ENCODE measurements at regions not wholly inside any gene's neighbourhood (a gene's known extent, or its start where the extent isn't known, plus 50 kb on each side); places are given as distances from the start of the nearest gene placed in this dataset.
"Not testable (repeated sequence)": the region's sequence is repeated elsewhere in the genome, so short reads cannot be mapped to it uniquely, and the experiment has no call there.

DNA sequence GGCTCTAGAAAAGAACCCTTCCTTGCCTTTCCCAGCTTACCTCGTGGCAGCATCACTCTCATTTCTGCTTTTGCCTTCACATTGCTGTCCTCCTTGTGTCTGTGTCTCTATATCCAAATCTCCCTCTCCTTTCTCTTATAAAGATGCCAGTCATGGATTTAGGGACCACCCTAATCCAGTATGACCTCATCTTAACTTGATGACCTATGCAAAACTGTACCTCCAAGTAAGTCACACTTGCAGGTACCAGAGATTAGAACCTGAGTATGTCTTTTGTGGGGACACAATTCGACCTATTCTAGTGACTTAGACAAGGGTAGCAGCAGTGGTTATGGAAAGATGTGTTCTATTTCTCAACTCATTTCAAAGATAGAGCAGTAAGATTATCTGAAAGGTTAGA lies 160.1 kb downstream of the HMHB1 start:
- no peaks in the 10 kb centered on the region for H3K36me3 ChIP-seq (ENCODE audit: control insufficient read depth, insufficient read depth, low read length)
- TF ChIP-seq, protein P1, sequence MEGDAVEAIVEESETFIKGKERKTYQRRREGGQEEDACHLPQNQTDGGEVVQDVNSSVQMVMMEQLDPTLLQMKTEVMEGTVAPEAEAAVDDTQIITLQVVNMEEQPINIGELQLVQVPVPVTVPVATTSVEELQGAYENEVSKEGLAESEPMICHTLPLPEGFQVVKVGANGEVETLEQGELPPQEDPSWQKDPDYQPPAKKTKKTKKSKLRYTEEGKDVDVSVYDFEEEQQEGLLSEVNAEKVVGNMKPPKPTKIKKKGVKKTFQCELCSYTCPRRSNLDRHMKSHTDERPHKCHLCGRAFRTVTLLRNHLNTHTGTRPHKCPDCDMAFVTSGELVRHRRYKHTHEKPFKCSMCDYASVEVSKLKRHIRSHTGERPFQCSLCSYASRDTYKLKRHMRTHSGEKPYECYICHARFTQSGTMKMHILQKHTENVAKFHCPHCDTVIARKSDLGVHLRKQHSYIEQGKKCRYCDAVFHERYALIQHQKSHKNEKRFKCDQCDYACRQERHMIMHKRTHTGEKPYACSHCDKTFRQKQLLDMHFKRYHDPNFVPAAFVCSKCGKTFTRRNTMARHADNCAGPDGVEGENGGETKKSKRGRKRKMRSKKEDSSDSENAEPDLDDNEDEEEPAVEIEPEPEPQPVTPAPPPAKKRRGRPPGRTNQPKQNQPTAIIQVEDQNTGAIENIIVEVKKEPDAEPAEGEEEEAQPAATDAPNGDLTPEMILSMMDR (IDR thresholded peaks at IDR 0.05; ENCODE audit: insufficient read depth, low read length, severe bottlenecking): no peak
- FAIRE-seq (no peak), DNase-seq (ENCODE audit: low read depth) (no peak)
- H3K27me3 ChIP-seq (ENCODE audit: control insufficient read depth, insufficient read depth, low read length): no peaks in the 10 kb centered on the region
- no peak overlapping the region for H3K4me3 ChIP-seq (ENCODE audit: low read depth, low read length)

DNA sequence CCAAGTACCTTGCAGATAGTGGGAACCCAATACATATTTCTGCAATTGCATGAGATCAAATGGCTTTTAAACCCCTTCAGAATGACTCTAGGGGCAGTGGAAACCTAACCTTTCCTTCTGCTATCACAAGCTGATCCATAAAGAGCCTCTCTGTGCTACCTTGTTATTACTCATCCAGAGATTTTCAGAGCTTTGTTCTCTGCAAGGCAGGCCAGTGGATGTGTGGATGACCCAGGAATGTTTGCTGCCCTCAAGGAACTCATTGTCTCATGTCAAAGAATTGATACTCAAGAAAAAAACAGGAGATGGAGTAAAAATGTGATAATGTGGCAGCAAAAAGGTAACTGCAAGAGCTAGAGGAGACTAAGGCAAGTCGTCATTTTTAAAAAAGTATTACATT lies 164.1 kb downstream of the HMHB1 start:
- TF ChIP-seq, protein P1 (IDR thresholded peaks at IDR 0.05; ENCODE audit: insufficient read depth, low read length, severe bottlenecking): no peak
- Histone ChIP-seq H3K36me3 (ENCODE audit: control insufficient read depth, insufficient read depth, low read length) (no peaks in the 10 kb centered on the region), H3K4me3 (ENCODE audit: low read depth, low read length) (no peak overlapping the region), H3K27me3 (ENCODE audit: control insufficient read depth, insufficient read depth, low read length) (no peaks in the 10 kb centered on the region)
- FAIRE-seq: no peak
- DNase-seq (ENCODE audit: low read depth): peak; percentile 51

DNA sequence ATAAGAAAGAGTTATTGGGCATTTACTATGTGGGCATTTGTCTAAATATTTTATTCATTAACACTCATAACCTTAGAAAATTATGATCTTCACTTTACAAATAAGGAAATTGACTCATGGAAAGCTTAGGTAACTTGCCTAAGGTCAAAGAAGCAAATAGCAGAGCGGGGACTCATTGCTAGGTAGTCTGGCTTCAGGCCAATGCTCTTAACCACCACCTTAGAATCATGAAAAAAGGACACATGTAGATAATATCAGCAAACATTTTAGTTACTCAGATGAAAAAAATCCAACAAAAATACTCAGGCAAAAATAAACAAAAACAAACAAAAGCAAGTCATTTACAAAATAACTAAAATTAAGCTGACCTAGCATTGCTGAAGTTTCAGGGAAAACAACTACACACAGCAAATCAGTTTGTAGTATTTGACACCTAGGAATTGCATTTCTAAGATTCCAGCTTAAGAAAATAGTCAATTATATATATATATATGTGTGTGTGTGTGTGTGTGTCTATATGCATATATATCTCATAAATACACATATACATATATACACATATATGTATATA lies 166.0 kb downstream of the HMHB1 start:
- DNase-seq (ENCODE audit: low read depth) (peak; percentile 97), FAIRE-seq (no peak)
- no peak overlapping the region for H3K4me3 ChIP-seq (ENCODE audit: low read depth, low read length)
- TF ChIP-seq, protein P1 (IDR thresholded peaks at IDR 0.05; ENCODE audit: insufficient read depth, low read length, severe bottlenecking): no peak
- no peaks in the 10 kb centered on the region for H3K27me3 ChIP-seq (ENCODE audit: control insufficient read depth, insufficient read depth, low read length)
- no peaks in the 10 kb centered on the region for H3K36me3 ChIP-seq (ENCODE audit: control insufficient read depth, insufficient read depth, low read length)

DNA sequence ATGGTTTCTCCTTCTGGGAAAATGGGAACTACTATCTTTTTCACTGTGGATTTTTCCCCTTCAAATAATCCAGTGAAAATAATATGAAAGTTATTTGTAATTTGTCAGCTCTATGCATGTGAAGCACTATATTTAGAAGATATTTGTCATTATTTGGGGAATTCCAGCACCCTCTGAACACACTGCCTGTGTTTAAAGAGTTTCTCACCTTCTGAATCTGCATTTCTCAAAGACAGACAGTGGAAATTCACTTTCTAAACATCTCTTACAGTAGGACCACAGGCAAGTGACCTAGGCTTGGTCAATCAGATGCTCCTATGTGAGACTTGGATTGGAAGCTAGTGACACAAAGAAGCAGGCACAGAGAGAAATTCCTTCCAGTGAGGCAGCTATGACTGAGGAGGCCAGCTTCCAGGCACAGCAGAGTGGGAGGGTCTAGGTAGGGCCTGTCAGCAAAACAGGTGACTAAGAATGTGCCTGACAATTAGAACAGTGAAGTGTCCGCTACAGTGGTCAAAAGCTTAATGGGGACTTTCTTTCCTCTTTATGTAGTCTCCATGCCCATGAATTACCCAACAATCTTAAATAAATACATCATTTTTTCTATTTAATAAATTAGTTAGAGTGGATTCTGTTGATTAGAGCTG lies 167.2 kb downstream of the HMHB1 start:
- H3K36me3 ChIP-seq (ENCODE audit: control insufficient read depth, insufficient read depth, low read length): no peaks in the 10 kb centered on the region
- no peaks in the 10 kb centered on the region for H3K27me3 ChIP-seq (ENCODE audit: control insufficient read depth, insufficient read depth, low read length)
- DNase-seq (ENCODE audit: low read depth): peak; percentile 45
- FAIRE-seq: no peak
- TF ChIP-seq, protein P1 (IDR thresholded peaks at IDR 0.05; ENCODE audit: insufficient read depth, low read length, severe bottlenecking): no peak
- H3K4me3 ChIP-seq (ENCODE audit: low read depth, low read length): no peak overlapping the region

DNA sequence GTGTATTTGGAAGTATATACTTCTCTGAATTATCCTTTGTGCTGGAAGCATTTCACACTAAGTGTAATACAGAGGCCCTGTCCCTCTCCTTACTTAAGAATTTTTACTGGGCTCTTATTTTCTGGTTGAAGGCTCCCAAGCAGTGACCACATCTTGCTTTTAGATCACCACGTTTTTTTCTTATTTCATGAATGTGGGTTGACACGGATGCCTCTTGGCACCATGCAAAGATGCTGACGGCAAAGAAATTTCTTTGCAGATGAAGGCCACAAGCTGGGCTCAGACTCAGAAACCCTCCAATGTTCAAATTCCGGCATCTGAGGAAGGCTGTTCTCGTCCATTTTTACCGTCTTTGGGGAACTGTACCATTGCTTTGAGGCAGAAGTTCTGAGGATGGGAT lies 168.5 kb downstream of the HMHB1 start:
- TF ChIP-seq, protein P1 (IDR thresholded peaks at IDR 0.05; ENCODE audit: insufficient read depth, low read length, severe bottlenecking): no peak
- no peak for FAIRE-seq

DNA sequence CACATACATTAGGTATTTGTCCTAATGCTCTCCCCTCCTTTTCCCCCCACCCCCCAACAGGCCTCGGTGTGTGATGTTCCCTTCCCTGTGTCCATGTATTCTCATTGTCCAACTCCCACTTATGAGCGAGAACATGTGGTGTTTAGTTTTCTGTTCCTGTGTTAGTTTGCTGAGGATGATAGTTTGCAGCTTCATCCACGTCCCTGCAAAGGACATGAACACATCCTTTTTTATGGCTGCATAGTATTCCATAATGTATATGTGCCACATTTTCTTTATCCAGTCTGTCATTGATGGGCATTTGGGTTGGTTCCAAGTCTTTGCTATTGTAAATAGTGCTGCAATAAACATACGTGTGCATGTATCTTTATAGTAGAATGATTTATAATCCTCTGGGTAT lies 171.0 kb downstream of the HMHB1 start:
- not testable (repeated sequence) for H3K36me3 ChIP-seq (ENCODE audit: control insufficient read depth, insufficient read depth, low read length); H3K27me3 ChIP-seq (ENCODE audit: control insufficient read depth, insufficient read depth, low read length); H3K4me3 ChIP-seq (ENCODE audit: low read depth, low read length); FAIRE-seq; DNase-seq (ENCODE audit: low read depth)

More for the DNA sequence above, 168.5 kb downstream of the HMHB1 start:
- no peak overlapping the region for H3K4me3 ChIP-seq (ENCODE audit: low read depth, low read length)
- DNase-seq (ENCODE audit: low read depth): no peak
- H3K36me3 ChIP-seq (ENCODE audit: control insufficient read depth, insufficient read depth, low read length): no peaks in the 10 kb centered on the region
- H3K27me3 ChIP-seq (ENCODE audit: control insufficient read depth, insufficient read depth, low read length): no peaks in the 10 kb centered on the region
